Right lobe of liver (tissue), 6 donors: ENCODE measurements at regions not wholly inside any gene's neighbourhood (a gene's known extent, or its start where the extent isn't known, plus 50 kb on each side); places are given as distances from the start of the nearest gene placed in this dataset.

Source experiments
- ATAC-seq, 4 donors: fragments of 200-7000 bp; cut with Tn5 transposase; one replicate each; pipeline ENCODE4 v1.9.1; 2020; ENCODE audit warnings: mild to moderate bottlenecking in 4 of 4, moderate library complexity in 4 of 4
- DNase-seq, 3 donors: peaks; one replicate each; pipeline ENCODE4 v3.0.0-alpha.2; 2020
- H3K27ac ChIP-seq, 3 donors: fragments of 200-600 bp; one replicate each; pipeline ENCODE4 v1.8.0; 2022
- H3K27me3 ChIP-seq, 2 donors: fragments of 200-600 bp; one replicate each; pipeline ENCODE4 v1.8.0; 2022
- H3K36me3 ChIP-seq, 4 donors: fragments of 200-600 bp; sonication (generic) in 1 of 4; one replicate each; pipeline versions ENCODE4 v1.5.1 to v1.8.0; 2017 to 2022; ENCODE audit warnings: control low read depth in 1 of 4
- H3K4me1 ChIP-seq, 4 donors: fragments of 200-600 bp; sonication (generic) in 1 of 4; one replicate each; pipeline versions ENCODE4 v1.5.1 to v1.8.0; 2017 to 2022; ENCODE audit warnings: control low read depth in 1 of 4
- H3K4me3 ChIP-seq, 3 donors: fragments of 200-600 bp; one replicate each; pipeline ENCODE4 v1.8.0; 2022
- H3K9me3 ChIP-seq, 4 donors: fragments of 200-600 bp; sonication (generic) in 1 of 4; one replicate each; pipeline versions ENCODE4 v1.5.1 to v1.8.0; 2017 to 2022; ENCODE audit warnings: control low read depth in 1 of 4
- CTCF ChIP-seq, 4 donors: fragments of 200-600 bp in 3 of 4; fragments of 450-650 bp in 1 of 4; IDR thresholded peaks; one replicate each; pipeline versions ENCODE4 v1.5.1 to v1.8.0; 2016 to 2022; ENCODE audit warnings: antibody characterized with exemption in 4 of 4, mild to moderate bottlenecking in 2 of 4
- POLR2A ChIP-seq: fragments of 450-650 bp; IDR thresholded peaks from one replicate; pipeline ENCODE4 v1.6.1; 2017; ENCODE audit warnings: antibody characterized with exemption, mild to moderate bottlenecking
- WGBS: methylation state at CpG from one replicate; pipeline ENCODE4 v1.1.6; 2018; ENCODE audit warnings: low coverage, low lambda C conversion rate; ENCODE audit not compliant: insufficient coverage; ENCODE audit errors: missing lambda C conversion rate; 5-methylcytosine and 5-hydroxymethylcytosine counted together
- intact Hi-C, 2 donors: fragments of 100-400 bp; cut with DNase I; formaldehyde crosslinking; loops; one replicate each; pipeline versions ENCODE4 v1.11.2 to v1.14.1; 2022
- donor health status: DM: no; HTN: yes; CAD: no.
- donor health status: DM: no; HTN: no; CAD: no.
- donor health status: DM: no; HTN: no; CAD: no.
- donor health status: DM: no; HTN: yes; CAD: no.
- donor health status: DM: no; HTN: yes; CAD: no.

DNA sequence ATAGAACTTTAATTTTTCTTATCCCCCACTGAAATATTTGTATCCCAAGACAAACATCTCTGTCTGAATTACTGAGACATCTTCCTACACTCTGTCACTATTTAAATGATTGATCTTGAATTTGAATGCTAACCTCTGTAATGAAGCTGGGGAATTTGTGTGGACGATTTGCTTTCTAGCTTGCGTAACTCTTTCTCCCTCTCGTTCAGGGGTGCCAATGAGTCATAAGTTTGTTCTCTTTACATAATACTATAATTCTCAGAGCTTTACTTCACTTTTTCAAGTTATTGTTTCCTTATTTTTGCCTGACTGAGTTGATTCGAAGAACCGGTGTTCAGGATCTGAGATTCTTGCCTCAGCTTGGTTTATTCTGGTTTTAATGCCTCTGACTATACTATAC lies 783.3 kb upstream of the CADM2 start:
- Histone ChIP-seq H3K9me3 (no peaks in the 10 kb centered on the region), H3K27me3 (no peaks in the 10 kb centered on the region), H3K4me1 (no peaks in the 10 kb centered on the region), H3K27ac (no peak overlapping the region), H3K36me3 (no peaks in the 10 kb centered on the region), H3K4me3 (no peak overlapping the region)
- DNase-seq (no peak), ATAC-seq (no peak)
- intact Hi-C loops = no loop called here
- TF ChIP-seq CTCF (IDR thresholded peaks at IDR 0.05) (no peak), POLR2A (no peak)
- 48% methylated on average over 5 of the region's 5 CpGs for WGBS

- intact Hi-C loops = no loop called here
- H3K4me1 ChIP-seq = no peaks in the 10 kb centered on the region
- no peaks in the 10 kb centered on the region for H3K36me3 ChIP-seq
- no peak for ATAC-seq
- TF ChIP-seq CTCF (IDR thresholded peaks at IDR 0.05) = no peak
- TF ChIP-seq POLR2A = no peak
- 33% methylated on average over 2 of the region's 2 CpGs for WGBS
- DNase-seq = no peak
- no peaks in the 10 kb centered on the region for H3K27me3 ChIP-seq
- no peaks in the 10 kb centered on the region for H3K9me3 ChIP-seq
- no peak overlapping the region for H3K27ac ChIP-seq
- H3K4me3 ChIP-seq = no peak overlapping the region
Observed at GRCh38 chr3:84184937-84185336, 773.9 kb upstream of the CADM2 start.

- ATAC-seq (no peak), DNase-seq (no peak)
- 40% methylated on average over 1 of the region's 1 CpG for WGBS
- Histone ChIP-seq H3K36me3 (no peaks in the 10 kb centered on the region), H3K4me1 (no peaks in the 10 kb centered on the region), H3K9me3 (no peaks in the 10 kb centered on the region), H3K4me3 (no peak overlapping the region), H3K27me3 (no peaks in the 10 kb centered on the region), H3K27ac (no peak overlapping the region)
- intact Hi-C loops = no loop called here
- TF ChIP-seq POLR2A = no peak
- TF ChIP-seq CTCF (IDR thresholded peaks at IDR 0.05) = no peak
Observed at GRCh38 chr3:84194029-84194428, 764.8 kb upstream of the CADM2 start.

DNA sequence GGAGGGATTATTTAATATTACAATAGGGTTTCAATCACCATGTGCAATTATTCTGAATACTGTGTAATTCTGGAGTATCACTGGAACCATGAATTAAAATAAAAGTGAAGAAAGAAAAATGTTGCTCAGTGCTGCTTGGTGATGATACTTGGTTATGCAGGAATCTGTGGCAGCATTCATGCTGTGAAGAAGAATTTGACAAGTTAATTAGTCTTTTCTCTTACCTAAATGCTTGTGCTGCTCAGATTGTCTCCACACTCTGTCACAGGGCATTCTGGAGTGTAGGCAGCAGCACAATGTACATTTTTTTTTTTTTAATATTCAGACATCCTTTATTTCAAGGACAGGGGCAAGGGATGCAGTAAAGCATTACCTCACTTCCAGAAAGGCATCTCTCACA lies 749.3 kb upstream of the CADM2 start:
- intact Hi-C loops = no loop called here
- Histone ChIP-seq H3K9me3 (no peaks in the 10 kb centered on the region), H3K4me1 (no peaks in the 10 kb centered on the region), H3K27me3 (no peaks in the 10 kb centered on the region), H3K4me3 (no peak overlapping the region), H3K36me3 (no peaks in the 10 kb centered on the region), H3K27ac (no peak overlapping the region)
- no peak for ATAC-seq
- DNase-seq = no peak
- TF ChIP-seq CTCF (IDR thresholded peaks at IDR 0.05) = no peak
- no peak for TF ChIP-seq POLR2A

- DNase-seq = no peak
- no peak for ATAC-seq
- no peak for TF ChIP-seq CTCF (IDR thresholded peaks at IDR 0.05)
- TF ChIP-seq POLR2A = no peak
- Histone ChIP-seq H3K9me3 (no peaks in the 10 kb centered on the region), H3K36me3 (no peaks in the 10 kb centered on the region), H3K4me3 (no peak overlapping the region), H3K27me3 (no peaks in the 10 kb centered on the region), H3K4me1 (no peaks in the 10 kb centered on the region), H3K27ac (no peak overlapping the region)
- intact Hi-C loops = no loop called here
Observed at GRCh38 chr3:84223512-84223911, 735.3 kb upstream of the CADM2 start.
